ENCODE measurements at regions not wholly inside any gene's neighbourhood (a gene's known extent, or its start where the extent isn't known, plus 50 kb on each side); places are given as distances from the start of the nearest gene placed in this dataset.
"Not testable (repeated sequence)": the region's sequence is repeated elsewhere in the genome, so short reads cannot be mapped to it uniquely, and the experiment has no call there.

GRCh38 chr5:16382047-16382446 lies 83.6 kb downstream of the ZNF622 start:
- CTCF ChIA-PET: no interaction called here
- Histone ChIP-seq H3K4me3 (ENCODE audit: control insufficient read depth in 1 of 7, extremely low read depth in 1 of 7, insufficient read depth in 4 of 7, low read depth in 2 of 7, low read length in 6 of 7) (no peak overlapping the region), H3K4me1 (ENCODE audit: control extremely low read depth in 1 of 4, control insufficient read depth in 4 of 4, insufficient read depth in 4 of 4, low read length in 3 of 4) (no peaks in the 10 kb centered on the region), H3K27me3 (replicated peaks in 2 of 5; ENCODE audit: control insufficient read depth in 4 of 5, insufficient read depth in 5 of 5, low read length in 4 of 5) (no peaks in the 10 kb centered on the region), H3K36me3 (ENCODE audit: control insufficient read depth in 4 of 4, insufficient read depth in 4 of 4, low read length in 3 of 4) (no peaks in the 10 kb centered on the region), H3K27ac (ENCODE audit: insufficient read depth in 1 of 2, low read depth in 1 of 2, low read length in 2 of 2, poor library complexity in 1 of 2, severe bottlenecking in 2 of 2) (no peak overlapping the region), H3K9me3 (ENCODE audit: control extremely low read depth in 1 of 5, control insufficient read depth in 4 of 5, insufficient read depth in 2 of 5, low read depth in 1 of 5, low read length in 4 of 5) (no peaks in the 10 kb centered on the region)
- POLR2A ChIA-PET: no interaction called here
- DNase-seq: no peak

GRCh38 chr5:16378762-16379161 lies 86.8 kb downstream of the ZNF622 start:
- Histone ChIP-seq H3K36me3 (ENCODE audit: control insufficient read depth in 4 of 4, insufficient read depth in 4 of 4, low read length in 3 of 4) (no peaks in the 10 kb centered on the region), H3K4me3 (ENCODE audit: control insufficient read depth in 1 of 7, extremely low read depth in 1 of 7, insufficient read depth in 4 of 7, low read depth in 2 of 7, low read length in 6 of 7) (no peak overlapping the region), H3K27ac (ENCODE audit: insufficient read depth in 1 of 2, low read depth in 1 of 2, low read length in 2 of 2, poor library complexity in 1 of 2, severe bottlenecking in 2 of 2) (no peak overlapping the region), H3K4me1 (ENCODE audit: control extremely low read depth in 1 of 4, control insufficient read depth in 4 of 4, insufficient read depth in 4 of 4, low read length in 3 of 4) (no peaks in the 10 kb centered on the region), H3K27me3 (replicated peaks in 2 of 5; ENCODE audit: control insufficient read depth in 4 of 5, insufficient read depth in 5 of 5, low read length in 4 of 5) (no peaks in the 10 kb centered on the region), H3K9me3 (ENCODE audit: control extremely low read depth in 1 of 5, control insufficient read depth in 4 of 5, insufficient read depth in 2 of 5, low read depth in 1 of 5, low read length in 4 of 5) (no peaks in the 10 kb centered on the region)
- ChIA-PET CTCF (no interaction called here), POLR2A (no interaction called here)
- DNase-seq: no peak
- WGBS (ENCODE audit: insufficient coverage): 100% methylated on average over 3 of the region's 3 CpGs

GRCh38 chr5:16372493-16372892 lies 93.1 kb downstream of the ZNF622 start:
- Histone ChIP-seq H3K9me3 (ENCODE audit: control extremely low read depth in 1 of 5, control insufficient read depth in 4 of 5, insufficient read depth in 2 of 5, low read depth in 1 of 5, low read length in 4 of 5) (no peaks in the 10 kb centered on the region), H3K27me3 (replicated peaks in 2 of 5; ENCODE audit: control insufficient read depth in 4 of 5, insufficient read depth in 5 of 5, low read length in 4 of 5) (no peaks in the 10 kb centered on the region), H3K36me3 (ENCODE audit: control insufficient read depth in 4 of 4, insufficient read depth in 4 of 4, low read length in 3 of 4) (no peaks in the 10 kb centered on the region), H3K4me1 (ENCODE audit: control extremely low read depth in 1 of 4, control insufficient read depth in 4 of 4, insufficient read depth in 4 of 4, low read length in 3 of 4) (no peaks in the 10 kb centered on the region), H3K27ac (ENCODE audit: insufficient read depth in 1 of 2, low read depth in 1 of 2, low read length in 2 of 2, poor library complexity in 1 of 2, severe bottlenecking in 2 of 2) (no peak overlapping the region), H3K4me3 (ENCODE audit: control insufficient read depth in 1 of 7, extremely low read depth in 1 of 7, insufficient read depth in 4 of 7, low read depth in 2 of 7, low read length in 6 of 7) (no peak overlapping the region)
- WGBS (ENCODE audit: insufficient coverage): 87% methylated on average over 2 of the region's 4 CpGs
- ChIA-PET POLR2A (no interaction called here), CTCF (no interaction called here)
- no peak for DNase-seq

GRCh38 chr5:16366491-16366890 lies 99.1 kb downstream of the ZNF622 start:
- POLR2A ChIA-PET: no interaction called here
- H3K4me1 ChIP-seq (ENCODE audit: control extremely low read depth in 1 of 4, control insufficient read depth in 4 of 4, insufficient read depth in 4 of 4, low read length in 3 of 4): no peaks in the 10 kb centered on the region
- no peaks in the 10 kb centered on the region for H3K36me3 ChIP-seq (ENCODE audit: control insufficient read depth in 4 of 4, insufficient read depth in 4 of 4, low read length in 3 of 4)
- CTCF ChIA-PET: no interaction called here
- no peak overlapping the region for H3K4me3 ChIP-seq (ENCODE audit: control insufficient read depth in 1 of 7, extremely low read depth in 1 of 7, insufficient read depth in 4 of 7, low read depth in 2 of 7, low read length in 6 of 7)
- H3K9me3 ChIP-seq (ENCODE audit: control extremely low read depth in 1 of 5, control insufficient read depth in 4 of 5, insufficient read depth in 2 of 5, low read depth in 1 of 5, low read length in 4 of 5): no peaks in the 10 kb centered on the region
- no peak for DNase-seq
- no peaks in the 10 kb centered on the region for H3K27me3 ChIP-seq (replicated peaks in 2 of 5; ENCODE audit: control insufficient read depth in 4 of 5, insufficient read depth in 5 of 5, low read length in 4 of 5)
- H3K27ac ChIP-seq (ENCODE audit: insufficient read depth in 1 of 2, low read depth in 1 of 2, low read length in 2 of 2, poor library complexity in 1 of 2, severe bottlenecking in 2 of 2): no peak overlapping the region
- WGBS (ENCODE audit: insufficient coverage): 88% methylated on average over 1 of the region's 2 CpGs

GRCh38 chr5:16364910-16365309 lies 100.7 kb downstream of the ZNF622 start:
- ChIA-PET POLR2A (no interaction called here), CTCF (no interaction called here)
- no peak overlapping the region for H3K27ac ChIP-seq (ENCODE audit: insufficient read depth in 1 of 2, low read depth in 1 of 2, low read length in 2 of 2, poor library complexity in 1 of 2, severe bottlenecking in 2 of 2)
- no peaks in the 10 kb centered on the region for H3K9me3 ChIP-seq (ENCODE audit: control extremely low read depth in 1 of 5, control insufficient read depth in 4 of 5, insufficient read depth in 2 of 5, low read depth in 1 of 5, low read length in 4 of 5)
- no peak overlapping the region for H3K4me3 ChIP-seq (ENCODE audit: control insufficient read depth in 1 of 7, extremely low read depth in 1 of 7, insufficient read depth in 4 of 7, low read depth in 2 of 7, low read length in 6 of 7)
- H3K36me3 ChIP-seq (ENCODE audit: control insufficient read depth in 4 of 4, insufficient read depth in 4 of 4, low read length in 3 of 4): no peaks in the 10 kb centered on the region
- no peaks in the 10 kb centered on the region for H3K27me3 ChIP-seq (replicated peaks in 2 of 5; ENCODE audit: control insufficient read depth in 4 of 5, insufficient read depth in 5 of 5, low read length in 4 of 5)
- DNase-seq: no peak
- WGBS (ENCODE audit: insufficient coverage): 60% methylated on average over 1 of the region's 2 CpGs
- no peaks in the 10 kb centered on the region for H3K4me1 ChIP-seq (ENCODE audit: control extremely low read depth in 1 of 4, control insufficient read depth in 4 of 4, insufficient read depth in 4 of 4, low read length in 3 of 4)

GRCh38 chr5:16353439-16353838 lies 112.2 kb downstream of the ZNF622 start:
- H3K27me3 ChIP-seq (replicated peaks in 2 of 5; ENCODE audit: control insufficient read depth in 4 of 5, insufficient read depth in 5 of 5, low read length in 4 of 5); CTCF ChIA-PET; H3K36me3 ChIP-seq (ENCODE audit: control insufficient read depth in 4 of 4, insufficient read depth in 4 of 4, low read length in 3 of 4); POLR2A ChIA-PET; H3K9me3 ChIP-seq (ENCODE audit: control extremely low read depth in 1 of 5, control insufficient read depth in 4 of 5, insufficient read depth in 2 of 5, low read depth in 1 of 5, low read length in 4 of 5); H3K4me1 ChIP-seq (ENCODE audit: control extremely low read depth in 1 of 4, control insufficient read depth in 4 of 4, insufficient read depth in 4 of 4, low read length in 3 of 4); H3K4me3 ChIP-seq (ENCODE audit: control insufficient read depth in 1 of 7, extremely low read depth in 1 of 7, insufficient read depth in 4 of 7, low read depth in 2 of 7, low read length in 6 of 7); DNase-seq; H3K27ac ChIP-seq (ENCODE audit: insufficient read depth in 1 of 2, low read depth in 1 of 2, low read length in 2 of 2, poor library complexity in 1 of 2, severe bottlenecking in 2 of 2): not testable (repeated sequence)
- no CpG with 5 or more reads among the region's 5 CpGs for WGBS (ENCODE audit: insufficient coverage)

GRCh38 chr5:16350816-16351215 lies 114.8 kb downstream of the ZNF622 start:
- Histone ChIP-seq H3K4me1 (ENCODE audit: control extremely low read depth in 1 of 4, control insufficient read depth in 4 of 4, insufficient read depth in 4 of 4, low read length in 3 of 4) (no peaks in the 10 kb centered on the region), H3K36me3 (ENCODE audit: control insufficient read depth in 4 of 4, insufficient read depth in 4 of 4, low read length in 3 of 4) (no peaks in the 10 kb centered on the region), H3K4me3 (ENCODE audit: control insufficient read depth in 1 of 7, extremely low read depth in 1 of 7, insufficient read depth in 4 of 7, low read depth in 2 of 7, low read length in 6 of 7) (no peak overlapping the region), H3K9me3 (ENCODE audit: control extremely low read depth in 1 of 5, control insufficient read depth in 4 of 5, insufficient read depth in 2 of 5, low read depth in 1 of 5, low read length in 4 of 5) (no peaks in the 10 kb centered on the region), H3K27ac (ENCODE audit: insufficient read depth in 1 of 2, low read depth in 1 of 2, low read length in 2 of 2, poor library complexity in 1 of 2, severe bottlenecking in 2 of 2) (no peak overlapping the region), H3K27me3 (replicated peaks in 2 of 5; ENCODE audit: control insufficient read depth in 4 of 5, insufficient read depth in 5 of 5, low read length in 4 of 5) (no peaks in the 10 kb centered on the region)
- ChIA-PET CTCF (no interaction called here), POLR2A (no interaction called here)
- no peak for DNase-seq
- WGBS (ENCODE audit: insufficient coverage): 73% methylated on average over 2 of the region's 3 CpGs

GRCh38 chr5:16346380-16346779 lies 119.2 kb downstream of the ZNF622 start:
- no peaks in the 10 kb centered on the region for H3K36me3 ChIP-seq (ENCODE audit: control insufficient read depth in 4 of 4, insufficient read depth in 4 of 4, low read length in 3 of 4)
- no peaks in the 10 kb centered on the region for H3K9me3 ChIP-seq (ENCODE audit: control extremely low read depth in 1 of 5, control insufficient read depth in 4 of 5, insufficient read depth in 2 of 5, low read depth in 1 of 5, low read length in 4 of 5)
- ChIA-PET CTCF (no interaction called here), POLR2A (no interaction called here)
- H3K4me3 ChIP-seq (ENCODE audit: control insufficient read depth in 1 of 7, extremely low read depth in 1 of 7, insufficient read depth in 4 of 7, low read depth in 2 of 7, low read length in 6 of 7): no peak overlapping the region
- no peak overlapping the region for H3K27ac ChIP-seq (ENCODE audit: insufficient read depth in 1 of 2, low read depth in 1 of 2, low read length in 2 of 2, poor library complexity in 1 of 2, severe bottlenecking in 2 of 2)
- no peak for DNase-seq
- no peaks in the 10 kb centered on the region for H3K27me3 ChIP-seq (replicated peaks in 2 of 5; ENCODE audit: control insufficient read depth in 4 of 5, insufficient read depth in 5 of 5, low read length in 4 of 5)
- H3K4me1 ChIP-seq (ENCODE audit: control extremely low read depth in 1 of 4, control insufficient read depth in 4 of 4, insufficient read depth in 4 of 4, low read length in 3 of 4): no peaks in the 10 kb centered on the region
- WGBS (ENCODE audit: insufficient coverage): 88% methylated on average over 1 of the region's 1 CpG

Data from common myeloid progenitor, CD34-positive (primary cell).